A549 (cell line): ENCODE measurements at regions not wholly inside any gene's neighbourhood (a gene's known extent, or its start where the extent isn't known, plus 50 kb on each side); places are given as distances from the start of the nearest gene placed in this dataset.
"Not testable (repeated sequence)": the region's sequence is repeated elsewhere in the genome, so short reads cannot be mapped to it uniquely, and the experiment has no call there.

Source experiments
- ATAC-seq, 2 experiments: fragments of 200-7000 bp in 1 of 2; fragments of >200 bp in 1 of 2; cut with Nextera tagmentation in 1 of 2; cut with Tn5 transposase in 1 of 2; 3 replicates each; pipeline versions ENCODE4 v1.8.0 to v1.9.1; 2018 to 2020; ENCODE audit warnings: mild to moderate bottlenecking in 1 of 2, moderate library complexity in 1 of 2
- CTCF ChIA-PET: fragments of 300-600 bp; sonication (Branson Sonifier 250); formaldehyde crosslinking; extraction: SDS; loops from one replicate; lab custom pipeline; 2021; ENCODE audit warnings: antibody characterized with exemption, inconsistent platforms; lab: Yijun Ruan, JAX
- POLR2A ChIA-PET: fragments of 350-600 bp; formaldehyde crosslinking; extraction: SDS; loops from one replicate; lab custom pipeline; 2021; ENCODE audit warnings: antibody characterized with exemption, inconsistent platforms; lab: Yijun Ruan, JAX
- DNase-seq, 2 experiments: peaks; one replicate each; pipeline versions ENCODE4 v3.0.0 to v3.0.0-alpha.2; 2011 to 2016; ENCODE audit warnings: low read depth in 1 of 2, low spot score in 1 of 2
- FAIRE-seq: peaks from 2 replicates; lab custom pipeline; 2011; peaks lifted over from hg19 to GRCh38; lab: Jason Lieb, UNC
- H3K27ac ChIP-seq, 2 experiments: fragments of >200 bp; sonication (Bioruptor Twin); formaldehyde crosslinking; 3 replicates each; pipeline ENCODE4 v1.5.1; 2016 to 2017
- H3K4me1 ChIP-seq: fragments of >200 bp; sonication (Bioruptor Twin); formaldehyde crosslinking; 3 replicates; pipeline ENCODE4 v1.6.1; 2016
- H3K4me2 ChIP-seq: fragments of >200 bp; sonication (Bioruptor Twin); formaldehyde crosslinking; 3 replicates; pipeline ENCODE4 v1.6.1; 2016
- H3K4me3 ChIP-seq: fragments of >200 bp; sonication (Bioruptor Twin); formaldehyde crosslinking; 3 replicates; pipeline ENCODE4 v1.5.1; 2016
- H3K9me3 ChIP-seq: fragments of >200 bp; sonication (Bioruptor Twin); formaldehyde crosslinking; 3 replicates; pipeline ENCODE4 v1.6.1; 2016
- CHD2 ChIP-seq: fragments of 150-350 bp; IDR thresholded peaks from 2 replicates; pipeline ENCODE4 v1.6.1; 2014; ENCODE audit warnings: low read length; ENCODE audit not compliant: partially characterized antibody
- FOSB ChIP-seq: fragments of 250-450 bp; sonication (Bioruptor Pico); IDR thresholded peaks from 2 replicates; pipeline ENCODE4 v1.5.0; 2020; ENCODE audit warnings: mild to moderate bottlenecking, moderate library complexity
- GATA3 ChIP-seq: IDR thresholded peaks from 2 replicates; pipeline ENCODE4 v1.6.1; 2012; ENCODE audit warnings: borderline replicate concordance
- HEYL ChIP-seq: fragments of 250-450 bp; sonication (Bioruptor Pico); IDR thresholded peaks from 2 replicates; pipeline ENCODE4 v1.8.0; 2021; ENCODE audit warnings: mild to moderate bottlenecking, moderate library complexity
- JUN ChIP-seq, 2 experiments: fragments of >200 bp; sonication (Bioruptor Twin); formaldehyde crosslinking; IDR thresholded peaks; 2 replicates in 1 of 2; 3 replicates in 1 of 2; pipeline ENCODE4 v1.6.1; 2016 to 2017
- JUNB ChIP-seq: fragments of >200 bp; sonication (Bioruptor Twin); formaldehyde crosslinking; IDR thresholded peaks from 2 replicates; pipeline ENCODE4 v1.6.1; 2016
- MYC ChIP-seq: IDR thresholded peaks from 2 replicates; pipeline ENCODE4 v1.6.1; 2012; ENCODE audit warnings: mild to moderate bottlenecking, inconsistent platforms, low read length, improper control_type of control experiment, borderline replicate concordance
- NFE2L2 ChIP-seq: fragments of 150-350 bp; conservative IDR thresholded peaks from 2 replicates; pipeline ENCODE4 v1.6.1; 2014; ENCODE audit warnings: low read length
- POLR2AphosphoS2 ChIP-seq: conservative IDR thresholded peaks from 2 replicates; pipeline ENCODE4 v1.6.1; 2012; ENCODE audit warnings: low read length, improper control_type of control experiment, inconsistent platforms
- RFX5 ChIP-seq: fragments of 450-650 bp; IDR thresholded peaks from 2 replicates; pipeline ENCODE4 v1.7.1; 2014; ENCODE audit warnings: antibody characterized with exemption, mild to moderate bottlenecking, moderate library complexity
- RNF2 ChIP-seq: fragments of 200-600 bp; sonication (generic); IDR thresholded peaks from 2 replicates; pipeline ENCODE4 v1.6.1; 2016; ENCODE audit warnings: low read depth, mild to moderate bottlenecking, antibody characterized with exemption, moderate library complexity, borderline replicate concordance
- TFCP2L1 ChIP-seq: fragments of 250-450 bp; sonication (Bioruptor Pico); IDR thresholded peaks from 2 replicates; pipeline ENCODE4 v1.5.0; 2021; ENCODE audit warnings: mild to moderate bottlenecking
- ZFP36 ChIP-seq: fragments of 450-650 bp; IDR thresholded peaks from 2 replicates; pipeline ENCODE4 v1.6.1; 2014; ENCODE audit warnings: borderline replicate concordance; ENCODE audit not compliant: partially characterized antibody
- WGBS: methylation state at CpG from one replicate; pipeline ENCODE4 v1.1.6; 2017; ENCODE audit errors: missing lambda C conversion rate; 5-methylcytosine and 5-hydroxymethylcytosine counted together
- TF ChIP-seq, protein P1 (sequence below): fragments of 450-650 bp; IDR thresholded peaks from 2 replicates; pipeline ENCODE4 v1.6.1; 2014; ENCODE audit warnings: antibody characterized with exemption
- TF ChIP-seq, protein P2 (sequence below): IDR thresholded peaks from 2 replicates; pipeline ENCODE4 v1.6.1; 2012; ENCODE audit warnings: low read depth, borderline replicate concordance
- TF ChIP-seq, protein P3 (sequence below): fragments of >200 bp; sonication (Bioruptor Twin); formaldehyde crosslinking; IDR thresholded peaks from 2 replicates; pipeline ENCODE4 v1.6.1; 2016

DNA sequence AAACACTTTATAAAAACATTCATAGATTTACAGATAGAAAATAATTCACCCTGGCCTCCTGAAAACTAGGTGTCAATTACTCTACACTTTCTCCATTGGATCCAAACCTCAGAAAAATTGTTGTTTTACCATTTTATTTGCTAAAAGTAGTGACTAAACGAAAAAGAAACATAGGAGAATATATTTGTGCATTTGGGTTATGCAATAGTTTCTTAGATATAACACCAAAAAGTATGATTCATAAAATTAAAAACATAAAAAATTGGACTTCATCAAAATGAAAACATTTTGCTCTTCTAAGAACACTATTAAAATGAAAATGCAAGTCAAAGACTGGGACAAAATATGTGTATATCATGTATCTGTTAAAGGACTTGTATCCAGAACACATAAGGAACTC lies 671.3 kb downstream of the MAFB start (continued):
- no peak for TF ChIP-seq RFX5

DNA sequence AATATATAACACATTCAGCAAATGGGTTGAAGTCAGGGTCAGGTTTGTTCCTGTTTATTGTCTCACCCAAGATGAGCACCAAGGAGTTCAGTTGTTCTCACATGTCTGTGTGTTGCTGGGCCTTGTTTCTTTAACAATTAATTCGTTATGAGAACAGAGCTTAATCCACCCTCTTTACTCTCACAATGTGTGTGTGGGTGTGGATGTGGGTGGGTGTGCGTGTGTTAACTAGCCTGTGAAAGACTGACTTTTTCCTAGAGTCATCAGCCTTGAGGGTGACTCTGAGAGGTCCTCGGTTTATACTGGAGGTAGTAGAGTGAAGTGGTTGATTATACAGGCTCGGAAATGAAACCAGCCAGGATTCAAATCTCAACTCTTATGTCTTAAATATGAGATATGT lies 672.1 kb downstream of the MAFB start:
- TF ChIP-seq, protein P1, sequence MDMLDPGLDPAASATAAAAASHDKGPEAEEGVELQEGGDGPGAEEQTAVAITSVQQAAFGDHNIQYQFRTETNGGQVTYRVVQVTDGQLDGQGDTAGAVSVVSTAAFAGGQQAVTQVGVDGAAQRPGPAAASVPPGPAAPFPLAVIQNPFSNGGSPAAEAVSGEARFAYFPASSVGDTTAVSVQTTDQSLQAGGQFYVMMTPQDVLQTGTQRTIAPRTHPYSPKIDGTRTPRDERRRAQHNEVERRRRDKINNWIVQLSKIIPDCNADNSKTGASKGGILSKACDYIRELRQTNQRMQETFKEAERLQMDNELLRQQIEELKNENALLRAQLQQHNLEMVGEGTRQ = no peak
- TF ChIP-seq FOSB (CRISPR knock-in tag) = no peak
- no peak for TF ChIP-seq JUNB
- TF ChIP-seq, all 56 proteins: peak for 0
- 18% methylated on average over 4 of the region's 4 CpGs for WGBS
- no peak for FAIRE-seq
- Histone ChIP-seq H3K27ac (no peak overlapping the region), H3K9me3 (no peaks in the 10 kb centered on the region), H3K4me3 (no peak overlapping the region), H3K4me1 (no peaks in the 10 kb centered on the region), H3K4me2 (no peak overlapping the region)
- no peak for ATAC-seq
- ChIA-PET POLR2A (no interaction called here), CTCF (no interaction called here)
- no peak for DNase-seq

DNA sequence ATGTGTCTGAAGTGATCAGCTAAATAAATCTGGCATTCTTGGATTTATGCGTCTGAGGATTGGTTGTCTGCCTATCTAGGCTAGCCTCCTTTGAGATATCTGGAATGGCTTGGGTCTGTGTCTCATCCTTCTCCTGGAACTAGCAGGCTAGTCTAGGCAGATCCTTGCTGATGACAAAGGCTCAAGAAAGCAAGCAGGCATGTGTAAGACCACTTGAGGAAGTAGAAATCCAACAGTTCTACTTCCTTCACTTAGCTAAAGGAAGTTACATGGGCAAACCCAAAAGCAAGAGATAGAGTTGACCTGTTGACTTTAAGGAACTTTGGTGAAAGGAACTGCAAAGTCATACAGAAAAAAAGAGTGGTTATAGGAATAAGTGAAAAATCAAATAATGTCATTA lies 672.6 kb downstream of the MAFB start:
- WGBS = 53% methylated on average over 1 of the region's 1 CpG
- H3K27ac ChIP-seq = no peak overlapping the region
- DNase-seq (no peak), FAIRE-seq (no peak), ATAC-seq (no peak)
- H3K9me3 ChIP-seq = no peaks in the 10 kb centered on the region
- H3K4me1 ChIP-seq = no peaks in the 10 kb centered on the region
- no peak overlapping the region for H3K4me2 ChIP-seq
- no peak overlapping the region for H3K4me3 ChIP-seq
- TF ChIP-seq, protein P2, sequence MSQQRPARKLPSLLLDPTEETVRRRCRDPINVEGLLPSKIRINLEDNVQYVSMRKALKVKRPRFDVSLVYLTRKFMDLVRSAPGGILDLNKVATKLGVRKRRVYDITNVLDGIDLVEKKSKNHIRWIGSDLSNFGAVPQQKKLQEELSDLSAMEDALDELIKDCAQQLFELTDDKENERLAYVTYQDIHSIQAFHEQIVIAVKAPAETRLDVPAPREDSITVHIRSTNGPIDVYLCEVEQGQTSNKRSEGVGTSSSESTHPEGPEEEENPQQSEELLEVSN = no peak
- TF ChIP-seq JUN (IDR thresholded peaks at IDR 0.05) = no peak
- TF ChIP-seq POLR2AphosphoS2 = no peak
- TF ChIP-seq, protein P3, sequence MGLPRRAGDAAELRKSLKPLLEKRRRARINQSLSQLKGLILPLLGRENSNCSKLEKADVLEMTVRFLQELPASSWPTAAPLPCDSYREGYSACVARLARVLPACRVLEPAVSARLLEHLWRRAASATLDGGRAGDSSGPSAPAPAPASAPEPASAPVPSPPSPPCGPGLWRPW = no peak
- no peak for TF ChIP-seq MYC
- TF ChIP-seq CHD2 = no peak
- TF ChIP-seq HEYL (CRISPR knock-in tag) = no peak
- ChIA-PET CTCF (no interaction called here), POLR2A (no interaction called here)

DNA sequence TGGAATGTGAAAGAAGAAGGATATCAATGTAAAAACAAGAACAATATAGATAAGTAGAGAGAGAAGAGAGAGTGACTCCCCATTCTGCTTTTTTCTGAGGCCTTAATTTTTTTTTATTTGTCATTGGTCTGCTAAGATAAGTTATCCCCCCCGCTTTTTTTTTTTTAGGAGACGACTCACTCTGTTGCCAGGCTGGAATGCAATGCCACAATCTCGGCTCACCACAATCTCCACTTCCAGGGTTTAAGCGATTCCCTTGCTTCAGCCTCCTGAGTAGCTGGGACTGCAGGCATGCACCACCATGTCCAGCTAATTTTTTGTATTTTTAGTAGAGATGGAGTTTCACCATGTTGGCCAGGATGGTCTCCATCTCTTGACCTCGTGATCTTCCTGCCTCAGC lies 677.0 kb downstream of the MAFB start:
- WGBS = 0% methylated on average over 5 of the region's 5 CpGs
- ATAC-seq, CTCF ChIA-PET, H3K4me1 ChIP-seq, DNase-seq, POLR2A ChIA-PET, H3K9me3 ChIP-seq, H3K27ac ChIP-seq, H3K4me2 ChIP-seq, H3K4me3 ChIP-seq, FAIRE-seq: not testable (repeated sequence)

DNA sequence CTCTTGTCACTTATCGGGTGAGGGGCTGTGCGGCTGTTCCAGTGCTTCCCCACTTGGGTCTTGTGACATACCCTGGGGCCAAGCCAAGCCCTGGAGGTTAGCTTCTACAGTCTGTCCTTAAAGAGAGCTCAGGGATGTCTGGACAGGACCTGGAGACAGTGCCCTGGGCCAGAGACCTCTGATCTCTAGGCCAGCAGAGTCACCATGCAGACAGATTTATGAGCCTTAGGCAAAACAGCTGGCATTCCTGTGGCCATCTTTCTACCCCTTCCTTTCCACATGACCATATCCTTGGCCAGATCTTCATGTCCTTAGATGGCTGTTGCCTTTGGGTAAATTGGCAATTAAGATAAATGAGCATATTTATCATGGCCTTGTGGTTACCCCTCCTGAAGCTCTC lies 678.6 kb downstream of the MAFB start:
- 40% methylated on average over 1 of the region's 2 CpGs for WGBS
- no peak for DNase-seq
- ATAC-seq = no peak
- no peak for FAIRE-seq
- CTCF ChIA-PET = interaction anchor here (0.9 kb wide), 1 partner anchor 568 kb away, joined by 3 read pairs; no protein-coding TSS in a partner anchor
- Histone ChIP-seq H3K9me3 (no peaks in the 10 kb centered on the region), H3K27ac (no peak overlapping the region), H3K4me2 (no peak overlapping the region), H3K4me3 (no peak overlapping the region), H3K4me1 (no peaks in the 10 kb centered on the region)
- TF ChIP-seq RNF2 (no peak), GATA3 (no peak), ZFP36 (no peak), NFE2L2 (no peak), TFCP2L1 (no peak)
- POLR2A ChIA-PET = no interaction called here
